AG04449 (cell line): ENCODE measurements at regions not wholly inside any gene's neighbourhood (a gene's known extent, or its start where the extent isn't known, plus 50 kb on each side); places are given as distances from the start of the nearest gene placed in this dataset.

Experiments
- CTCF ChIA-PET: fragments of 350-600 bp; formaldehyde crosslinking; extraction: SDS; loops from one replicate; lab custom pipeline; 2021; ENCODE audit warnings: antibody characterized with exemption; lab: Yijun Ruan, JAX
- POLR2A ChIA-PET: fragments of 400-600, 350-600 bp; formaldehyde crosslinking; extraction: SDS; loops from one replicate; lab custom pipeline; 2020; ENCODE audit warnings: antibody characterized with exemption, inconsistent platforms; lab: Yijun Ruan, JAX
- DNase-seq: peaks from one replicate; pipeline ENCODE4 v3.0.0-alpha.2; 2010; ENCODE audit warnings: low read depth, low spot score
- H3K4me3 ChIP-seq: 2 replicates; pipeline ENCODE4 v1.5.1; 2011; ENCODE audit warnings: low read depth, mild to moderate bottlenecking, control low read depth, low read length
- CTCF ChIP-seq: IDR thresholded peaks from one replicate; pipeline ENCODE4 v1.5.1; 2011; ENCODE audit warnings: mild to moderate bottlenecking, moderate library complexity, low read length, control low read depth, inconsistent platforms; ENCODE audit not compliant: insufficient read depth; ENCODE audit errors: missing control alignments

GRCh38 chr4:96677499-96677898 is 837.6 kb downstream of the PDHA2 start:
- ChIA-PET CTCF (no interaction called here), POLR2A (no interaction called here)
- no peak for DNase-seq
- no peak for TF ChIP-seq CTCF
- H3K4me3 ChIP-seq = no peak overlapping the region

- CTCF ChIA-PET = no interaction called here
- no peak overlapping the region for H3K4me3 ChIP-seq
- DNase-seq = no peak
- POLR2A ChIA-PET = no interaction called here
- TF ChIP-seq CTCF = no peak
These were observed 841.3 kb downstream of the PDHA2 start for GRCh38 chr4:96681218-96681617.

- ChIA-PET CTCF (no interaction called here), POLR2A (no interaction called here)
- DNase-seq = no peak
- no peak overlapping the region for H3K4me3 ChIP-seq
- no peak for TF ChIP-seq CTCF
These were observed 845.8 kb downstream of the PDHA2 start for GRCh38 chr4:96685691-96686090.

GRCh38 chr4:96691521-96691920 is 851.6 kb downstream of the PDHA2 start:
- ChIA-PET POLR2A (no interaction called here), CTCF (no interaction called here)
- H3K4me3 ChIP-seq = no peak overlapping the region
- TF ChIP-seq CTCF = no peak
- no peak for DNase-seq

- no peak for DNase-seq
- POLR2A ChIA-PET = no interaction called here
- no peak overlapping the region for H3K4me3 ChIP-seq
- TF ChIP-seq CTCF = no peak
- CTCF ChIA-PET = no interaction called here
These were observed 858.9 kb downstream of the PDHA2 start for GRCh38 chr4:96698831-96699230.

- POLR2A ChIA-PET = no interaction called here
- TF ChIP-seq CTCF = no peak
- CTCF ChIA-PET = no interaction called here
- no peak overlapping the region for H3K4me3 ChIP-seq
- DNase-seq = no peak
These were observed 863.4 kb downstream of the PDHA2 start for GRCh38 chr4:96703265-96703664.
